HepG2 (cell line): ENCODE measurements at regions not wholly inside any gene's neighbourhood (a gene's known extent, or its start where the extent isn't known, plus 50 kb on each side); places are given as distances from the start of the nearest gene placed in this dataset.

Experiments used
- ADNP ChIP-seq: sonication (generic); formaldehyde crosslinking; IDR thresholded peaks from 2 replicates; pipeline ENCODE4 v1.4.0; 2020; ENCODE audit warnings: missing genetic modification reagents
- FOXK1 ChIP-seq: sonication (generic); formaldehyde crosslinking; IDR thresholded peaks from 2 replicates; pipeline ENCODE4 v1.4.0; 2020; ENCODE audit warnings: low read depth, missing genetic modification reagents, borderline replicate concordance
- GABPA ChIP-seq, 2 experiments: IDR thresholded peaks; 2 replicates each; pipeline ENCODE4 v1.6.1; 2011 to 2016; ENCODE audit warnings: low read depth in 2 of 2, low read length in 1 of 2, missing biosample characterization in 1 of 2, missing genetic modification characterization in 1 of 2
- KLF15 ChIP-seq: sonication (generic); formaldehyde crosslinking; IDR thresholded peaks from 2 replicates; pipeline ENCODE4 v1.8.1; 2023; ENCODE audit warnings: borderline replicate concordance, mild to moderate bottlenecking, inconsistent platforms, missing genetic modification reagents, mixed read lengths
- MXI1 ChIP-seq: IDR thresholded peaks from 3 replicates; pipeline ENCODE4 v1.6.1; 2012; ENCODE audit warnings: low read depth, low read length, inconsistent platforms, borderline replicate concordance
- POLR2A ChIP-seq, 2 experiments: IDR thresholded peaks; 2 replicates each; pipeline ENCODE4 v1.6.1; 2011; ENCODE audit warnings: low read depth in 2 of 2, low read length in 2 of 2, mild to moderate bottlenecking in 1 of 2, moderate library complexity in 1 of 2; ENCODE audit not compliant: insufficient read depth in 1 of 2
- SETDB1 ChIP-seq: sonication (generic); formaldehyde crosslinking; IDR thresholded peaks from 2 replicates; pipeline ENCODE4 v1.5.1; 2020; ENCODE audit warnings: missing genetic modification reagents, mild to moderate bottlenecking, borderline replicate concordance
- SIN3A ChIP-seq: IDR thresholded peaks from 2 replicates; pipeline ENCODE4 v1.6.1; 2011; ENCODE audit warnings: low read depth, mild to moderate bottlenecking, control low read depth, low read length, borderline replicate concordance
- ZFP37 ChIP-seq: sonication (generic); formaldehyde crosslinking; IDR thresholded peaks from 2 replicates; pipeline ENCODE4 v1.4.0; 2020; ENCODE audit warnings: missing genetic modification reagents, borderline replicate concordance
- ZNF383 ChIP-seq: sonication (generic); formaldehyde crosslinking; IDR thresholded peaks from 2 replicates; pipeline ENCODE4 v1.4.0; 2020; ENCODE audit warnings: missing genetic modification reagents, mild to moderate bottlenecking, borderline replicate concordance
- TF ChIP-seq, protein P1 (sequence below): IDR thresholded peaks from 2 replicates; pipeline ENCODE4 v1.6.1; 2016; ENCODE audit warnings: missing compliant biosample characterization, missing genetic modification reagents, borderline replicate concordance

DNA sequence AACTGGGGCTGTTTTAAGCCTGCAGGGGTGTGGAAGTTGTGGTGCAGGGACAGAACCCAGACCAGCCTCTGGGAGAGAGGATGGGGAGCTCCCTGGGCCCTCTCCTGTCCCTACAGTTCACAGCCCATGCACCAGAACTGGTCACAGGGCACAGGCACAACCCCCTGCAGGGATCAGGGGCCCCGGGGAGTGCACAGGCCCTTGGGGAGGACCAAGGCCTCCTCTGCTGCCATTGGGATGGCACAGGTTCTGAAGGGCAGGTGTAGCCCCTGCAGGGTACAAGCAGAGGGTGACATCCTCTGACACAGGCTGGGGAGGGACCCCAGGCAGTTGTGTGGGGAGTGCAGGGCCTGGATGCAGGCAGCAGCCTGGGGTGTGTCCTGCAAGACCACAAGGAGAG lies 66.4 kb upstream of the SFSWAP start:
- TF ChIP-seq SETDB1 (CRISPR knock-in tag) (no peak), ADNP (no peak), MXI1 (no peak), KLF15 (CRISPR knock-in tag) (no peak), POLR2A (IDR thresholded peaks at IDR 0.05; ENCODE audit: insufficient read depth in 1 of 2, low read depth in 2 of 2, low read length in 2 of 2) (no peak), GABPA (IDR thresholded peaks at IDR 0.05; ENCODE audit: low read depth, low read length) (no peak), GABPA (CRISPR knock-in tag; IDR thresholded peaks at IDR 0.05; ENCODE audit: low read depth) (no peak), FOXK1 (no peak), ZFP37 (CRISPR knock-in tag) (no peak), ZNF383 (CRISPR knock-in tag) (no peak), SIN3A (no peak)
- TF ChIP-seq, protein P1, sequence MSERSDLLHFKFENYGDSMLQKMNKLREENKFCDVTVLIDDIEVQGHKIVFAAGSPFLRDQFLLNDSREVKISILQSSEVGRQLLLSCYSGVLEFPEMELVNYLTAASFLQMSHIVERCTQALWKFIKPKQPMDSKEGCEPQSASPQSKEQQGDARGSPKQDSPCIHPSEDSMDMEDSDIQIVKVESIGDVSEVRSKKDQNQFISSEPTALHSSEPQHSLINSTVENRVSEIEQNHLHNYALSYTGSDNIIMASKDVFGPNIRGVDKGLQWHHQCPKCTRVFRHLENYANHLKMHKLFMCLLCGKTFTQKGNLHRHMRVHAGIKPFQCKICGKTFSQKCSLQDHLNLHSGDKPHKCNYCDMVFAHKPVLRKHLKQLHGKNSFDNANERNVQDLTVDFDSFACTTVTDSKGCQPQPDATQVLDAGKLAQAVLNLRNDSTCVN (CRISPR knock-in tag): no peak
